MM.1S (cell line): ENCODE measurements at regions not wholly inside any gene's neighbourhood (a gene's known extent, or its start where the extent isn't known, plus 50 kb on each side); places are given as distances from the start of the nearest gene placed in this dataset.

Experiments
- CTCF ChIP-seq: fragments of 300-600 bp; sonication (generic); IDR thresholded peaks from 2 replicates; pipeline ENCODE4 v1.5.1; 2016; ENCODE audit warnings: antibody characterized with exemption, low read length, mixed read lengths
- EZH2 ChIP-seq: fragments of 300-600 bp; sonication (generic); optimal IDR thresholded peaks from 2 replicates; pipeline ENCODE3; 2017; ENCODE audit warnings: low read depth, mild to moderate bottlenecking, antibody characterized with exemption, low read length, mixed read lengths
- EZH2phosphoT487 ChIP-seq: fragments of 300-600 bp; sonication (generic); IDR thresholded peaks from 2 replicates; pipeline ENCODE4 v1.6.1; 2018; ENCODE audit warnings: antibody characterized with exemption, low read length

GRCh38 chr7:66507764-66508296 is 120.9 kb upstream of the KCTD7 start:
- TF ChIP-seq CTCF (no peak), EZH2phosphoT487 (no peak), EZH2 (no peak)
